Panc1 (cell line): ENCODE measurements at regions not wholly inside any gene's neighbourhood (a gene's known extent, or its start where the extent isn't known, plus 50 kb on each side); places are given as distances from the start of the nearest gene placed in this dataset.

ENCODE experiments used
- ATAC-seq: fragments of 200-7000 bp; cut with Tn5 transposase; 2 replicates; pipeline ENCODE4 v1.9.1; 2020; ENCODE audit warnings: mild to moderate bottlenecking, moderate library complexity
- BruUV-seq: library from RNA; stranded (reverse); fragments of 400-500 nt; replicated peaks from 2 replicates; lab custom pipeline; 2021; lab: Mats Ljungman, UMichigan
- CTCF ChIA-PET: fragments of 300-600 bp; sonication (Branson Sonifier 250); formaldehyde crosslinking; loops from one replicate; lab custom pipeline; 2022; ENCODE audit warnings: antibody characterized with exemption; lab: Charles Lee
- POLR2A ChIA-PET: fragments of 300-600 bp; sonication (Branson Sonifier 250); formaldehyde crosslinking; loops from one replicate; lab custom pipeline; 2022; ENCODE audit warnings: antibody characterized with exemption; lab: Charles Lee
- DNase-seq: peaks from one replicate; pipeline ENCODE4 v3.0.0-alpha.2; 2010; ENCODE audit warnings: low read depth, low spot score
- H3K27ac ChIP-seq: 2 replicates; pipeline ENCODE4 v1.5.1; 2011; ENCODE audit warnings: mild to moderate bottlenecking, low read length, inconsistent platforms
- H3K27me3 ChIP-seq: fragments of 200-500 bp; sonication (Bioruptor generic); 2 replicates; pipeline ENCODE4 v1.6.0; 2014; ENCODE audit warnings: low read length, inconsistent platforms; ENCODE audit not compliant: control insufficient read depth, insufficient read depth
- H3K36me3 ChIP-seq: fragments of 200-500 bp; sonication (Bioruptor generic); 2 replicates; pipeline ENCODE4 v1.5.1; 2014; ENCODE audit warnings: inconsistent platforms, mild to moderate bottlenecking, low read length, moderate library complexity; ENCODE audit not compliant: control insufficient read depth, insufficient read depth
- H3K4me1 ChIP-seq: 2 replicates; pipeline ENCODE4 v1.5.1; 2011; ENCODE audit warnings: inconsistent platforms, mild to moderate bottlenecking, low read length, moderate library complexity; ENCODE audit not compliant: control insufficient read depth, insufficient read depth
- H3K4me3 ChIP-seq, 2 experiments: 2 replicates each; pipeline ENCODE4 v1.5.1; 2011 to 2012; ENCODE audit warnings: low read depth in 2 of 2, low read length in 2 of 2, mild to moderate bottlenecking in 2 of 2, inconsistent platforms in 1 of 2, moderate library complexity in 1 of 2
- H3K9me3 ChIP-seq: fragments of 200-500 bp; sonication (Bioruptor generic); 2 replicates; pipeline ENCODE4 v1.5.1; 2014; ENCODE audit warnings: low read depth, mild to moderate bottlenecking, inconsistent platforms, low read length, moderate library complexity; ENCODE audit not compliant: control insufficient read depth, insufficient read depth
- POLR2AphosphoS5 ChIP-seq: IDR thresholded peaks from 2 replicates; pipeline ENCODE4 v1.6.1; 2012; ENCODE audit warnings: mild to moderate bottlenecking, low read depth, low read length, moderate library complexity
- SIN3A ChIP-seq: IDR thresholded peaks from 2 replicates; pipeline ENCODE4 v1.6.1; 2012; ENCODE audit warnings: low read depth, mild to moderate bottlenecking, low read length, moderate library complexity, borderline replicate concordance; ENCODE audit not compliant: insufficient read depth
- TCF7L2 ChIP-seq: IDR thresholded peaks from 2 replicates; pipeline ENCODE4 v1.6.1; 2011; ENCODE audit warnings: mild to moderate bottlenecking, low read depth, low read length, inconsistent platforms
- in situ Hi-C: cut with HindIII; loops from 2 replicates; pipeline ENCODE4 v1.10.0; 2016; ENCODE audit warnings: low sequenced_read_pairs, low pct_unique_long_range_greater_than_20kb
- intact Hi-C: fragments of 100-400 bp; cut with micrococcal nuclease; formaldehyde crosslinking; loops from one replicate; pipeline ENCODE4 v1.10.0; 2022; ENCODE audit not compliant: unreplicated experiment
- TF ChIP-seq, protein P1 (sequence below), 2 experiments: IDR thresholded peaks; 2 replicates each; pipeline ENCODE4 v1.6.1; 2011 to 2012; ENCODE audit warnings: low read depth in 2 of 2, control low read depth in 1 of 2, low read length in 1 of 2, mild to moderate bottlenecking in 1 of 2, moderate library complexity in 1 of 2; ENCODE audit not compliant: insufficient read depth in 1 of 2
- TF ChIP-seq, protein P2 (sequence below): fragments of 450-650 bp; IDR thresholded peaks from 2 replicates; pipeline ENCODE4 v1.5.1; 2017; ENCODE audit warnings: mild to moderate bottlenecking

DNA sequence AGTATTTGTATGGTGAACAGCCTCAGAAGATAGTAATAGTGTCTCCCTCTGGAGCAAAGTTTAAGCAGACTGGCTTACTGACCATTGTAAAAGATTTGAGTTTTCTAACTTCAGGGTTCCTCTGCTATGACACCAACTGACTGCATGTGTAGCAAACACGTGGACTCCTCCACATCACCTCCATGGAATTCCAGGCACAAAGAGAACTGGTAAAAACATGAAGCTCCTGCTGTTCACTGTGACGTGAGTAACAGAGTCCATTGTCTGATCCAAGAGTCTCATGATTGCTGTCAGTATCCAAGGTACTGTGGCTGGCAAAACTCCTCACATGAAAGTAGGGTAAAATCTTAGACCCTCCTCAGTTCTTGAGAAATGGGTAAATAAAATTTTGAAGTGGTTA is 107.6 kb upstream of the FAM9B start:
- no peak for TF ChIP-seq POLR2AphosphoS5
- TF ChIP-seq TCF7L2, result no peak
- TF ChIP-seq, protein P1, sequence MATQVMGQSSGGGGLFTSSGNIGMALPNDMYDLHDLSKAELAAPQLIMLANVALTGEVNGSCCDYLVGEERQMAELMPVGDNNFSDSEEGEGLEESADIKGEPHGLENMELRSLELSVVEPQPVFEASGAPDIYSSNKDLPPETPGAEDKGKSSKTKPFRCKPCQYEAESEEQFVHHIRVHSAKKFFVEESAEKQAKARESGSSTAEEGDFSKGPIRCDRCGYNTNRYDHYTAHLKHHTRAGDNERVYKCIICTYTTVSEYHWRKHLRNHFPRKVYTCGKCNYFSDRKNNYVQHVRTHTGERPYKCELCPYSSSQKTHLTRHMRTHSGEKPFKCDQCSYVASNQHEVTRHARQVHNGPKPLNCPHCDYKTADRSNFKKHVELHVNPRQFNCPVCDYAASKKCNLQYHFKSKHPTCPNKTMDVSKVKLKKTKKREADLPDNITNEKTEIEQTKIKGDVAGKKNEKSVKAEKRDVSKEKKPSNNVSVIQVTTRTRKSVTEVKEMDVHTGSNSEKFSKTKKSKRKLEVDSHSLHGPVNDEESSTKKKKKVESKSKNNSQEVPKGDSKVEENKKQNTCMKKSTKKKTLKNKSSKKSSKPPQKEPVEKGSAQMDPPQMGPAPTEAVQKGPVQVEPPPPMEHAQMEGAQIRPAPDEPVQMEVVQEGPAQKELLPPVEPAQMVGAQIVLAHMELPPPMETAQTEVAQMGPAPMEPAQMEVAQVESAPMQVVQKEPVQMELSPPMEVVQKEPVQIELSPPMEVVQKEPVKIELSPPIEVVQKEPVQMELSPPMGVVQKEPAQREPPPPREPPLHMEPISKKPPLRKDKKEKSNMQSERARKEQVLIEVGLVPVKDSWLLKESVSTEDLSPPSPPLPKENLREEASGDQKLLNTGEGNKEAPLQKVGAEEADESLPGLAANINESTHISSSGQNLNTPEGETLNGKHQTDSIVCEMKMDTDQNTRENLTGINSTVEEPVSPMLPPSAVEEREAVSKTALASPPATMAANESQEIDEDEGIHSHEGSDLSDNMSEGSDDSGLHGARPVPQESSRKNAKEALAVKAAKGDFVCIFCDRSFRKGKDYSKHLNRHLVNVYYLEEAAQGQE (IDR thresholded peaks at IDR 0.05; ENCODE audit: insufficient read depth in 1 of 2, low read depth in 2 of 2, low read length in 1 of 2), result no peak
- no peak for TF ChIP-seq SIN3A
- TF ChIP-seq, protein P2, sequence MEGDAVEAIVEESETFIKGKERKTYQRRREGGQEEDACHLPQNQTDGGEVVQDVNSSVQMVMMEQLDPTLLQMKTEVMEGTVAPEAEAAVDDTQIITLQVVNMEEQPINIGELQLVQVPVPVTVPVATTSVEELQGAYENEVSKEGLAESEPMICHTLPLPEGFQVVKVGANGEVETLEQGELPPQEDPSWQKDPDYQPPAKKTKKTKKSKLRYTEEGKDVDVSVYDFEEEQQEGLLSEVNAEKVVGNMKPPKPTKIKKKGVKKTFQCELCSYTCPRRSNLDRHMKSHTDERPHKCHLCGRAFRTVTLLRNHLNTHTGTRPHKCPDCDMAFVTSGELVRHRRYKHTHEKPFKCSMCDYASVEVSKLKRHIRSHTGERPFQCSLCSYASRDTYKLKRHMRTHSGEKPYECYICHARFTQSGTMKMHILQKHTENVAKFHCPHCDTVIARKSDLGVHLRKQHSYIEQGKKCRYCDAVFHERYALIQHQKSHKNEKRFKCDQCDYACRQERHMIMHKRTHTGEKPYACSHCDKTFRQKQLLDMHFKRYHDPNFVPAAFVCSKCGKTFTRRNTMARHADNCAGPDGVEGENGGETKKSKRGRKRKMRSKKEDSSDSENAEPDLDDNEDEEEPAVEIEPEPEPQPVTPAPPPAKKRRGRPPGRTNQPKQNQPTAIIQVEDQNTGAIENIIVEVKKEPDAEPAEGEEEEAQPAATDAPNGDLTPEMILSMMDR, result no peak
- no peaks in the 10 kb centered on the region for H3K27me3 ChIP-seq
- CTCF ChIA-PET, result interaction anchor here (0.6 kb wide), 1 partner anchor 62 kb away, joined by 3 read pairs; no protein-coding TSS in a partner anchor
- H3K27ac ChIP-seq, result no peak overlapping the region
- in situ Hi-C loops (no loop called here), intact Hi-C loops (no loop called here)
- H3K4me1 ChIP-seq, result no peaks in the 10 kb centered on the region
- BruUV-seq, result no TSS peak
- ATAC-seq (no peak), DNase-seq (no peak)
- no peaks in the 10 kb centered on the region for H3K9me3 ChIP-seq
- POLR2A ChIA-PET, result no interaction called here
- H3K36me3 ChIP-seq, result no peaks in the 10 kb centered on the region
- H3K4me3 ChIP-seq, result no peak overlapping the region

DNA sequence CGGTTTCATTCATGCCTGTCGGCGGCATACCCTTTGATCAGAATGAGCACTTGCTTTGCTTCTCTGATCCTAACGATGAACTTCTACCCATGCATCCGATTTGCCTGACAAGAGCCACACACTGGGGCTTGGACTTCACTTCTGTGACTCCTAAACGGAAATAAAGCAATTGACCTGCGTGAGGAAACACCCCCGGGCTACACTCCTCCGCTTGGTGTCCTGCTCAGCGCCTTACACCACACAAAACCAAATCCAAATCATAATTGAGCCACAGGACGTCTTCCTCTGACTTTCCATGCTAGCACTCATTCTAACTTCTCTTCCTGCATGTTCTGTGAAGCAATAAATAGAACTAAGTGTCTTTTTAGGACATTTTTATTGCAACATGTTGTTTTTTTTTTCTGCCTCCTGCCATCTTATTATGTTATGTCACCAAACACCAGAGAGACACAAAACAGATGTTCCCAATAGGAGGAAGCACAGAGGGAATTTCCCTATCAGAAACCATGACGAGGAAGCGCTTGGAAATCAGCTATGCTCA is 110.8 kb upstream of the FAM9B start:
- DNase-seq, result no peak
- no peak for ATAC-seq
- Histone ChIP-seq H3K4me3 (no peak overlapping the region), H3K27me3 (no peaks in the 10 kb centered on the region), H3K27ac (no peak overlapping the region), H3K36me3 (no peaks in the 10 kb centered on the region), H3K4me1 (no peaks in the 10 kb centered on the region), H3K9me3 (no peaks in the 10 kb centered on the region)
- in situ Hi-C loops (no loop called here), intact Hi-C loops (no loop called here)
- TF ChIP-seq SIN3A (no peak), POLR2AphosphoS5 (no peak), TCF7L2 (no peak)
- TF ChIP-seq, protein P1 (IDR thresholded peaks at IDR 0.05; ENCODE audit: insufficient read depth in 1 of 2, low read depth in 2 of 2, low read length in 1 of 2), result no peak
- TF ChIP-seq, protein P2, result no peak
- CTCF ChIA-PET, result no interaction called here
- BruUV-seq, result no TSS peak
- POLR2A ChIA-PET, result no interaction called here
